GM11168 (cell line): ENCODE measurements at regions not wholly inside any gene's neighbourhood (a gene's known extent, or its start where the extent isn't known, plus 50 kb on each side); places are given as distances from the start of the nearest gene placed in this dataset.

ENCODE experiments used
- in situ Hi-C: fragments of 300-500 bp; cut with MboI; formaldehyde crosslinking; loops from one replicate; pipeline ENCODE4 v1.12.0; 2022; ENCODE audit warnings: low sequenced_read_pairs; ENCODE audit not compliant: unreplicated experiment

- in situ Hi-C loops = loop anchor here (25.0 kb wide), 1 partner anchor 983 kb away; no protein-coding TSS in a partner anchor
Observed at GRCh38 chr5:53429706-53430105, 50.7 kb upstream of the FST start.

- in situ Hi-C loops = loop anchor here (25.0 kb wide), 1 partner anchor 982 kb away; no protein-coding TSS in a partner anchor
Observed at GRCh38 chr5:53430618-53431252, 49.7 kb upstream of the FST start.
